HFFc6 (cell line): ENCODE measurements at regions not wholly inside any gene's neighbourhood (a gene's known extent, or its start where the extent isn't known, plus 50 kb on each side); places are given as distances from the start of the nearest gene placed in this dataset.
A peak's percentile ranks its signal among the peaks of the same experiment; 100 is the strongest.

Source experiments
- DNase-seq: peaks from one replicate; pipeline ENCODE4 v3.0.0-alpha.2; 2018
- H3K27ac Mint-ChIP-seq: 2 replicates; pipeline ENCODE4 v1.8.0; 2020; ENCODE audit warnings: mild to moderate bottlenecking, mixed read lengths
- H3K27me3 Mint-ChIP-seq: 2 replicates; pipeline ENCODE4 v1.8.0; 2021; ENCODE audit warnings: mild to moderate bottlenecking, moderate library complexity, mixed read lengths; ENCODE audit not compliant: insufficient read depth
- H3K36me3 Mint-ChIP-seq: 2 replicates; pipeline ENCODE4 v1.8.0; 2021; ENCODE audit warnings: low read depth, mixed read lengths
- H3K4me1 Mint-ChIP-seq: 2 replicates; pipeline ENCODE4 v1.8.0; 2020; ENCODE audit warnings: low read depth, mixed read lengths
- H3K4me3 Mint-ChIP-seq: 2 replicates; pipeline ENCODE4 v1.8.0; 2020; ENCODE audit warnings: mild to moderate bottlenecking, moderate library complexity, mixed read lengths
- H3K9me3 Mint-ChIP-seq: 2 replicates; pipeline ENCODE4 v1.8.0; 2020; ENCODE audit warnings: mild to moderate bottlenecking, mixed read lengths
- CTCF ChIP-seq: fragments of 200-600 bp; sonication (generic); IDR thresholded peaks from 2 replicates; pipeline ENCODE4 v1.5.0; 2021; ENCODE audit warnings: antibody characterized with exemption, mild to moderate bottlenecking

GRCh38 chr11:93902921-93903320, 52.5 kb upstream of the VSTM5 start:
- TF ChIP-seq CTCF: no peak
- no peaks in the 10 kb centered on the region for H3K9me3 Mint-ChIP-seq
- peaks cover 41% of the 10 kb centered on the region for H3K4me1 Mint-ChIP-seq
- DNase-seq: no peak
- no peaks in the 10 kb centered on the region; the same call in 1 of the 2 replicates for H3K36me3 Mint-ChIP-seq
- H3K27ac Mint-ChIP-seq: no peak overlapping the region
- peaks cover 6% of the 10 kb centered on the region; the same call in 1 of the 2 replicates for H3K27me3 Mint-ChIP-seq
- H3K4me3 Mint-ChIP-seq: no peak overlapping the region

GRCh38 chr11:93903989-93904388, 53.6 kb upstream of the VSTM5 start:
- no peak for TF ChIP-seq CTCF
- H3K36me3 Mint-ChIP-seq: no peaks in the 10 kb centered on the region
- no peak overlapping the region for H3K4me3 Mint-ChIP-seq
- DNase-seq: no peak
- H3K27ac Mint-ChIP-seq: no peak overlapping the region
- peaks cover 2% of the 10 kb centered on the region; the same call in 1 of the 2 replicates for H3K27me3 Mint-ChIP-seq
- H3K4me1 Mint-ChIP-seq: peaks cover 51% of the 10 kb centered on the region
- H3K9me3 Mint-ChIP-seq: no peaks in the 10 kb centered on the region

GRCh38 chr11:93904716-93905115, 54.3 kb upstream of the VSTM5 start:
- Mint-ChIP-seq H3K36me3 (no peaks in the 10 kb centered on the region), H3K4me1 (peaks cover 59% of the 10 kb centered on the region), H3K9me3 (no peaks in the 10 kb centered on the region), H3K4me3 (no peak overlapping the region), H3K27ac (no peak overlapping the region), H3K27me3 (peaks cover 2% of the 10 kb centered on the region; the same call in 1 of the 2 replicates)
- DNase-seq: no peak
- TF ChIP-seq CTCF: no peak

GRCh38 chr11:93905384-93905783, 55.0 kb upstream of the VSTM5 start:
- Mint-ChIP-seq H3K4me1 (peaks cover 60% of the 10 kb centered on the region), H3K36me3 (no peaks in the 10 kb centered on the region), H3K27ac (peak overlapping the region; percentile 40; the same call in 1 of the 2 replicates), H3K4me3 (no peak overlapping the region), H3K9me3 (no peaks in the 10 kb centered on the region), H3K27me3 (peaks cover 2% of the 10 kb centered on the region; the same call in 1 of the 2 replicates)
- DNase-seq: peak; percentile 80
- TF ChIP-seq CTCF: no peak

GRCh38 chr11:93906486-93906885, 56.1 kb upstream of the VSTM5 start:
- Mint-ChIP-seq H3K36me3 (no peaks in the 10 kb centered on the region), H3K4me3 (no peak overlapping the region), H3K27me3 (peaks cover 2% of the 10 kb centered on the region; the same call in 1 of the 2 replicates), H3K27ac (peak overlapping the region; percentile 20), H3K4me1 (peaks cover 64% of the 10 kb centered on the region), H3K9me3 (no peaks in the 10 kb centered on the region)
- DNase-seq: peak; percentile 11
- no peak for TF ChIP-seq CTCF

GRCh38 chr11:93907901-93908300, 57.5 kb upstream of the VSTM5 start:
- H3K4me1 Mint-ChIP-seq: peaks cover 67% of the 10 kb centered on the region
- H3K9me3 Mint-ChIP-seq: no peaks in the 10 kb centered on the region
- no peak for DNase-seq
- TF ChIP-seq CTCF: no peak
- H3K4me3 Mint-ChIP-seq: no peak overlapping the region; the same call in none of the 2 replicates
- no peaks in the 10 kb centered on the region for H3K36me3 Mint-ChIP-seq
- peaks cover 2% of the 10 kb centered on the region; the same call in 1 of the 2 replicates for H3K27me3 Mint-ChIP-seq
- peak overlapping the region; percentile 72 for H3K27ac Mint-ChIP-seq
